HCT116 (cell line): ENCODE measurements at regions not wholly inside any gene's neighbourhood (a gene's known extent, or its start where the extent isn't known, plus 50 kb on each side); places are given as distances from the start of the nearest gene placed in this dataset.

Experiments used
- ATAC-seq: fragments of 200-7000 bp; cut with Tn5 transposase; 2 replicates; pipeline ENCODE4 v1.9.1; 2020; ENCODE audit warnings: mild to moderate bottlenecking, moderate library complexity
- BruUV-seq: library from RNA; stranded (reverse); fragments of 400-500 nt; replicated peaks from 2 replicates; lab custom pipeline; 2021; lab: Mats Ljungman, UMichigan
- CTCF ChIA-PET: fragments of 300-600 bp; sonication (Branson Sonifier 250); formaldehyde crosslinking; loops from one replicate; lab custom pipeline; 2021; ENCODE audit warnings: antibody characterized with exemption; lab: Charles Lee
- POLR2A ChIA-PET: fragments of 300-600, 350-600 bp; sonication (Branson Sonifier 250); formaldehyde crosslinking; loops from one replicate; lab custom pipeline; 2021; ENCODE audit warnings: antibody characterized with exemption; lab: Charles Lee
- RAD21 ChIA-PET, 2 experiments: fragments of 300-600 bp; sonication (Branson Sonifier 250); formaldehyde crosslinking; loops; one replicate each; lab custom pipeline; 2023; ENCODE audit warnings: low total read pairs in 2 of 2; ENCODE audit not compliant: uncharacterized antibody in 2 of 2, unreplicated experiment in 2 of 2, low non-redundant PET in 1 of 2; lab: Charles Lee
- DNase-seq: peaks from one replicate; pipeline ENCODE4 v3.0.0-alpha.2; 2010; ENCODE audit warnings: low read depth, low spot score
- H2AFZ ChIP-seq: fragments of 200-600 bp; shearing (Covaris generic), sonication (generic); 2 replicates; pipeline ENCODE4 v1.6.1; 2017; ENCODE audit warnings: low read depth, mixed run types, mixed read lengths, antibody characterized with exemption, low read length; ENCODE audit not compliant: poor library complexity, severe bottlenecking
- H3K27ac ChIP-seq: 2 replicates; pipeline ENCODE4 v1.5.1; 2012; ENCODE audit warnings: low read depth, low read length
- H3K27me3 ChIP-seq: fragments of 200-600 bp; sonication (generic); 2 replicates; pipeline ENCODE4 v1.6.1; 2016; ENCODE audit warnings: mixed run types, low read length, mixed read lengths; ENCODE audit not compliant: insufficient read depth
- H3K36me3 ChIP-seq, 2 experiments: fragments of 200-500 bp in 1 of 2; fragments of 200-600 bp in 1 of 2; sonication (Bioruptor generic) in 1 of 2; sonication (generic) in 1 of 2; 2 replicates each; pipeline versions ENCODE4 v1.5.1 to v1.6.1; 2014 to 2016; ENCODE audit warnings: low read length in 2 of 2, inconsistent platforms in 1 of 2, mixed read lengths in 1 of 2, mixed run types in 1 of 2; ENCODE audit not compliant: insufficient read depth in 2 of 2, control insufficient read depth in 1 of 2
- H3K4me1 ChIP-seq, 2 experiments: fragments of 200-600 bp in 1 of 2; sonication (generic) in 1 of 2; 2 replicates each; pipeline versions ENCODE4 v1.5.1 to v1.6.1; 2012 to 2017; ENCODE audit warnings: low read length in 2 of 2, inconsistent platforms in 1 of 2, mild to moderate bottlenecking in 1 of 2, mixed read lengths in 1 of 2, mixed run types in 1 of 2, moderate library complexity in 1 of 2; ENCODE audit not compliant: insufficient read depth in 2 of 2, control insufficient read depth in 1 of 2
- H3K4me2 ChIP-seq: fragments of 200-600 bp; sonication (generic); 2 replicates; pipeline ENCODE4 v1.6.1; 2017; ENCODE audit warnings: mixed run types, low read length, mixed read lengths
- H3K4me3 ChIP-seq, 2 experiments: fragments of 200-600 bp in 1 of 2; sonication (generic) in 1 of 2; replicated peaks in 1 of 2; 2 replicates each; pipeline ENCODE4 v1.5.1; 2011 to 2016; ENCODE audit warnings: low read length in 2 of 2, control low read depth in 1 of 2, low read depth in 1 of 2, mild to moderate bottlenecking in 1 of 2, mixed read lengths in 1 of 2, mixed run types in 1 of 2
- H3K79me2 ChIP-seq: fragments of 200-600 bp; sonication (generic); 2 replicates; pipeline ENCODE4 v1.6.1; 2017; ENCODE audit warnings: mild to moderate bottlenecking, mixed run types, low read length, moderate library complexity, mixed read lengths; ENCODE audit not compliant: insufficient read depth
- H3K9ac ChIP-seq: fragments of 200-600 bp; sonication (generic); 2 replicates; pipeline ENCODE4 v1.6.1; 2016; ENCODE audit warnings: low read length, mixed read lengths
- H3K9me2 ChIP-seq: fragments of 200-600 bp; sonication (generic), shearing (Covaris generic); 2 replicates; pipeline ENCODE4 v1.6.1; 2017; ENCODE audit warnings: mixed run types, mild to moderate bottlenecking, moderate library complexity; ENCODE audit not compliant: insufficient read depth
- H3K9me3 ChIP-seq, 2 experiments: fragments of 200-500 bp in 1 of 2; fragments of 200-600 bp in 1 of 2; sonication (Bioruptor generic) in 1 of 2; sonication (generic) in 1 of 2; 2 replicates each; pipeline ENCODE4 v1.6.1; 2014 to 2017; ENCODE audit warnings: low read length in 2 of 2, mixed read lengths in 2 of 2, inconsistent platforms in 1 of 2, low read depth in 1 of 2, mild to moderate bottlenecking in 1 of 2, mixed run types in 1 of 2, moderate library complexity in 1 of 2; ENCODE audit not compliant: control insufficient read depth in 1 of 2, insufficient read depth in 1 of 2
- H4K20me1 ChIP-seq: fragments of 200-600 bp; sonication (generic), shearing (Covaris generic); 2 replicates; pipeline ENCODE4 v1.6.1; 2017; ENCODE audit warnings: mixed run types, mild to moderate bottlenecking, moderate library complexity; ENCODE audit not compliant: insufficient read depth
- CBX3 ChIP-seq: IDR thresholded peaks from 2 replicates; pipeline ENCODE4 v1.6.1; 2012; ENCODE audit warnings: low read depth
- CEBPB ChIP-seq: IDR thresholded peaks from 2 replicates; pipeline ENCODE4 v1.6.1; 2012; ENCODE audit warnings: low read depth
- EGR1 ChIP-seq: IDR thresholded peaks from 2 replicates; pipeline ENCODE4 v1.6.1; 2012; ENCODE audit warnings: low read depth
- EZH2phosphoT487 ChIP-seq: fragments of 200-600 bp; IDR thresholded peaks from 2 replicates; pipeline ENCODE4 v1.6.1; 2018; ENCODE audit warnings: antibody characterized with exemption, borderline replicate concordance
- FOSL1 ChIP-seq: IDR thresholded peaks from 2 replicates; pipeline ENCODE4 v1.6.1; 2012; ENCODE audit warnings: low read depth
- JUND ChIP-seq: IDR thresholded peaks from 2 replicates; pipeline ENCODE4 v1.6.1; 2012
- MAX ChIP-seq: IDR thresholded peaks from 2 replicates; pipeline ENCODE4 v1.6.1; 2012
- POLR2A ChIP-seq: IDR thresholded peaks from 2 replicates; pipeline ENCODE4 v1.7.0; 2011; ENCODE audit warnings: borderline replicate concordance; ENCODE audit not compliant: insufficient read depth, insufficient read length; ENCODE audit errors: extremely low read depth
- POLR2AphosphoS5 ChIP-seq: IDR thresholded peaks from 2 replicates; pipeline ENCODE4 v1.6.1; 2011; ENCODE audit warnings: mild to moderate bottlenecking, low read depth, low read length, moderate library complexity
- RAD21 ChIP-seq: IDR thresholded peaks from 2 replicates; pipeline ENCODE4 v1.6.1; 2012; ENCODE audit warnings: low read depth, mild to moderate bottlenecking
- SIN3A ChIP-seq: IDR thresholded peaks from 2 replicates; pipeline ENCODE4 v1.6.1; 2012; ENCODE audit warnings: low read depth
- SP1 ChIP-seq: IDR thresholded peaks from 2 replicates; pipeline ENCODE4 v1.6.1; 2012; ENCODE audit warnings: low read depth
- SRF ChIP-seq: IDR thresholded peaks from 2 replicates; pipeline ENCODE4 v1.6.1; 2012; ENCODE audit warnings: low read depth
- TCF7L2 ChIP-seq: IDR thresholded peaks from 2 replicates; pipeline ENCODE4 v1.7.0; 2011; ENCODE audit warnings: borderline replicate concordance, inconsistent platforms; ENCODE audit not compliant: insufficient read depth, insufficient read length; ENCODE audit errors: extremely low read depth
- ZNF274 ChIP-seq: fragments of 200-500 bp; sonication (Bioruptor generic); IDR thresholded peaks from 2 replicates; pipeline ENCODE4 v1.6.1; 2014; ENCODE audit warnings: mild to moderate bottlenecking, low read depth, low read length, inconsistent platforms
- intact Hi-C: fragments of 100-400 bp; cut with micrococcal nuclease; formaldehyde crosslinking; loops from 2 replicates; pipeline ENCODE4 v1.10.0; 2022
- TF ChIP-seq, protein P1 (sequence below), 3 experiments: fragments of 200-600 bp in 1 of 3; sonication (generic) in 1 of 3; IDR thresholded peaks in 2 of 3; conservative IDR thresholded peaks in 1 of 3; 2 replicates each; pipeline ENCODE4 v1.5.1; 2012 to 2017; ENCODE audit warnings: low read depth in 2 of 3, low read length in 2 of 3, antibody characterized with exemption in 1 of 3, borderline replicate concordance in 1 of 3, control low read depth in 1 of 3, mild to moderate bottlenecking in 1 of 3, mixed read lengths in 1 of 3, mixed run types in 1 of 3, moderate library complexity in 1 of 3; ENCODE audit not compliant: insufficient read depth in 1 of 3
- TF ChIP-seq, protein P2 (sequence below): IDR thresholded peaks from 2 replicates; pipeline ENCODE4 v1.6.1; 2011; ENCODE audit warnings: mild to moderate bottlenecking, low read length, moderate library complexity; ENCODE audit not compliant: insufficient replicate concordance; ENCODE audit errors: extremely low read depth

DNA sequence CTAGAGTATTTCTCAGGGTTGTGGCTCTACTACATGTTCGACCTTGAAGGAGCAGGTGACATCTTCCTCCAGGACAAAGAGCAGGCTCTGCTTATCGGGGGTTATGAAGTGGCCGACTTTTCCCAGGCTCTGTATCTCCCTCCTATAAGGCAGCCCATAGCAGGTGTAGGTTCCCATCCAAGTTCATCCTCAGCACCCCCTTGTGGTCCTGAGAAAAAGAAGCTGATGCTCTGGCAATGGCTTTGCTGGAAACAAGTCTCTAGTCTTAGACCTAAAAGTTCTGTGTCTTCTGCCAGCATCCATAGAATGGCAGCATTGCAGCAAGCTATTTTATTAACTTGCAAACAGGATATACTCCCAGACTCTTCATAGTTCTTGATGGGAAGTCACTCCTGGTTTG, 836.6 kb upstream of the PRKX start:
- intact Hi-C loops = no loop called here
- TF ChIP-seq TCF7L2 (no peak), SIN3A (no peak), JUND (no peak), SP1 (no peak), SRF (no peak), ZNF274 (no peak), EGR1 (no peak), RAD21 (no peak), CEBPB (no peak), FOSL1 (no peak), CBX3 (no peak), POLR2AphosphoS5 (no peak), EZH2phosphoT487 (no peak), POLR2A (no peak), MAX (no peak)
- TF ChIP-seq, protein P1, sequence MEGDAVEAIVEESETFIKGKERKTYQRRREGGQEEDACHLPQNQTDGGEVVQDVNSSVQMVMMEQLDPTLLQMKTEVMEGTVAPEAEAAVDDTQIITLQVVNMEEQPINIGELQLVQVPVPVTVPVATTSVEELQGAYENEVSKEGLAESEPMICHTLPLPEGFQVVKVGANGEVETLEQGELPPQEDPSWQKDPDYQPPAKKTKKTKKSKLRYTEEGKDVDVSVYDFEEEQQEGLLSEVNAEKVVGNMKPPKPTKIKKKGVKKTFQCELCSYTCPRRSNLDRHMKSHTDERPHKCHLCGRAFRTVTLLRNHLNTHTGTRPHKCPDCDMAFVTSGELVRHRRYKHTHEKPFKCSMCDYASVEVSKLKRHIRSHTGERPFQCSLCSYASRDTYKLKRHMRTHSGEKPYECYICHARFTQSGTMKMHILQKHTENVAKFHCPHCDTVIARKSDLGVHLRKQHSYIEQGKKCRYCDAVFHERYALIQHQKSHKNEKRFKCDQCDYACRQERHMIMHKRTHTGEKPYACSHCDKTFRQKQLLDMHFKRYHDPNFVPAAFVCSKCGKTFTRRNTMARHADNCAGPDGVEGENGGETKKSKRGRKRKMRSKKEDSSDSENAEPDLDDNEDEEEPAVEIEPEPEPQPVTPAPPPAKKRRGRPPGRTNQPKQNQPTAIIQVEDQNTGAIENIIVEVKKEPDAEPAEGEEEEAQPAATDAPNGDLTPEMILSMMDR (IDR thresholded peaks at IDR 0.05 in 2 of 3, conservative IDR thresholded peaks at IDR 0.05 in 1 of 3; ENCODE audit: borderline replicate concordance in 1 of 3, insufficient read depth in 1 of 3, low read depth in 2 of 3, low read length in 2 of 3) = no peak
- TF ChIP-seq, protein P2, sequence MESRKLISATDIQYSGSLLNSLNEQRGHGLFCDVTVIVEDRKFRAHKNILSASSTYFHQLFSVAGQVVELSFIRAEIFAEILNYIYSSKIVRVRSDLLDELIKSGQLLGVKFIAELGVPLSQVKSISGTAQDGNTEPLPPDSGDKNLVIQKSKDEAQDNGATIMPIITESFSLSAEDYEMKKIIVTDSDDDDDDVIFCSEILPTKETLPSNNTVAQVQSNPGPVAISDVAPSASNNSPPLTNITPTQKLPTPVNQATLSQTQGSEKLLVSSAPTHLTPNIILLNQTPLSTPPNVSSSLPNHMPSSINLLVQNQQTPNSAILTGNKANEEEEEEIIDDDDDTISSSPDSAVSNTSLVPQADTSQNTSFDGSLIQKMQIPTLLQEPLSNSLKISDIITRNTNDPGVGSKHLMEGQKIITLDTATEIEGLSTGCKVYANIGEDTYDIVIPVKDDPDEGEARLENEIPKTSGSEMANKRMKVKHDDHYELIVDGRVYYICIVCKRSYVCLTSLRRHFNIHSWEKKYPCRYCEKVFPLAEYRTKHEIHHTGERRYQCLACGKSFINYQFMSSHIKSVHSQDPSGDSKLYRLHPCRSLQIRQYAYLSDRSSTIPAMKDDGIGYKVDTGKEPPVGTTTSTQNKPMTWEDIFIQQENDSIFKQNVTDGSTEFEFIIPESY = no peak
- ATAC-seq (no peak), DNase-seq (no peak)
- H3K4me1 ChIP-seq = no peaks in the 10 kb centered on the region
- no peaks in the 10 kb centered on the region for H4K20me1 ChIP-seq
- no peak overlapping the region for H3K9ac ChIP-seq
- RAD21 ChIA-PET = no interaction called here
- no peaks in the 10 kb centered on the region for H3K9me2 ChIP-seq
- H3K27me3 ChIP-seq = no peaks in the 10 kb centered on the region
- POLR2A ChIA-PET = no interaction called here
- CTCF ChIA-PET = no interaction called here
- BruUV-seq = no TSS peak
- H2AFZ ChIP-seq = no peak overlapping the region
- no peaks in the 10 kb centered on the region for H3K36me3 ChIP-seq
- no peak overlapping the region for H3K4me3 ChIP-seq
- H3K27ac ChIP-seq = no peak overlapping the region
- H3K4me2 ChIP-seq = no peak overlapping the region
- H3K79me2 ChIP-seq = no peaks in the 10 kb centered on the region
- no peaks in the 10 kb centered on the region for H3K9me3 ChIP-seq
